ENCODE measurements at regions not wholly inside any gene's neighbourhood (a gene's known extent, or its start where the extent isn't known, plus 50 kb on each side); places are given as distances from the start of the nearest gene placed in this dataset.
"Not testable (repeated sequence)": the region's sequence is repeated elsewhere in the genome, so short reads cannot be mapped to it uniquely, and the experiment has no call there.

- TF ChIP-seq CTCF (conservative IDR thresholded peaks at IDR 0.05; ENCODE audit: low read depth, low read length); EZH2 (IDR thresholded peaks at IDR 0.05; ENCODE audit: low read length, unreplicated experiment): not testable (repeated sequence)
Observed at GRCh38 chr9:63823375-63824201, 1461.4 kb downstream of the FOXD4L5 start.

Measured in PC-3 (cell line).